Tibial nerve (tissue), 4 donors: ENCODE measurements at regions not wholly inside any gene's neighbourhood (a gene's known extent, or its start where the extent isn't known, plus 50 kb on each side); places are given as distances from the start of the nearest gene placed in this dataset.

Source experiments
- DNase-seq, 2 donors: peaks; one replicate each; pipeline ENCODE4 v3.0.0-alpha.2; 2019; ENCODE audit warnings: low spot score in 2 of 2
- H3K27ac ChIP-seq, 4 donors: fragments of 200-600 bp; sonication (generic) in 3 of 4; one replicate each; pipeline ENCODE4 v1.5.1; 2017 to 2019; ENCODE audit warnings: mild to moderate bottlenecking in 1 of 4
- H3K27me3 ChIP-seq, 2 donors: fragments of 200-600 bp; sonication (generic) in 1 of 2; one replicate each; pipeline versions ENCODE4 v1.5.1 to v1.6.0; 2017 to 2019
- H3K36me3 ChIP-seq, 3 donors: fragments of 200-600 bp; sonication (generic); one replicate each; pipeline ENCODE4 v1.5.1; 2018 to 2019
- H3K4me1 ChIP-seq, 4 donors: fragments of 200-600 bp; sonication (generic) in 3 of 4; one replicate each; pipeline ENCODE4 v1.5.1; 2017 to 2019
- H3K4me3 ChIP-seq, 4 donors: fragments of 200-600 bp; sonication (generic) in 3 of 4; one replicate each; pipeline ENCODE4 v1.5.1; 2017 to 2019; ENCODE audit warnings: mild to moderate bottlenecking in 1 of 4, moderate library complexity in 1 of 4
- H3K9me3 ChIP-seq, 4 donors: fragments of 200-600 bp; sonication (generic) in 3 of 4; one replicate each; pipeline ENCODE4 v1.5.1; 2017 to 2019
- EP300 ChIP-seq, 2 donors: sonication (generic); formaldehyde crosslinking; IDR thresholded peaks; one replicate each; pipeline ENCODE4 v1.6.1; 2017; ENCODE audit warnings: antibody characterized with exemption in 2 of 2, mild to moderate bottlenecking in 1 of 2
- POLR2A ChIP-seq, 2 donors: fragments of 450-650 bp; IDR thresholded peaks; one replicate each; pipeline ENCODE4 v1.6.1; 2017; ENCODE audit warnings: antibody characterized with exemption in 2 of 2, mild to moderate bottlenecking in 2 of 2, moderate library complexity in 2 of 2
- WGBS, 2 donors: methylation state at CpG; one replicate each; pipeline ENCODE4 v1.1.5; 2018; 5-methylcytosine and 5-hydroxymethylcytosine counted together
- TF ChIP-seq, protein P1 (sequence below), 5 experiments: fragments of 200-600 bp in 3 of 5; fragments of 450-650 bp in 2 of 5; sonication (generic) in 3 of 5; IDR thresholded peaks; one replicate each; pipeline ENCODE4 v1.5.1; 2016 to 2019; ENCODE audit warnings: antibody characterized with exemption in 5 of 5, mild to moderate bottlenecking in 3 of 5, moderate library complexity in 2 of 5

- Histone ChIP-seq H3K4me1 (peaks cover 0 to 5% (median 0%) of the 10 kb centered on the region in 4 donors), H3K9me3 (no peaks in the 10 kb centered on the region), H3K27me3 (no peaks in the 10 kb centered on the region), H3K36me3 (no peaks in the 10 kb centered on the region), H3K4me3 (no peak overlapping the region), H3K27ac (no peak overlapping the region)
- no peak for DNase-seq
- WGBS, 2 donors, result 93 to 98% methylated on average over 3 of the region's 3 CpGs
- TF ChIP-seq, protein P1, sequence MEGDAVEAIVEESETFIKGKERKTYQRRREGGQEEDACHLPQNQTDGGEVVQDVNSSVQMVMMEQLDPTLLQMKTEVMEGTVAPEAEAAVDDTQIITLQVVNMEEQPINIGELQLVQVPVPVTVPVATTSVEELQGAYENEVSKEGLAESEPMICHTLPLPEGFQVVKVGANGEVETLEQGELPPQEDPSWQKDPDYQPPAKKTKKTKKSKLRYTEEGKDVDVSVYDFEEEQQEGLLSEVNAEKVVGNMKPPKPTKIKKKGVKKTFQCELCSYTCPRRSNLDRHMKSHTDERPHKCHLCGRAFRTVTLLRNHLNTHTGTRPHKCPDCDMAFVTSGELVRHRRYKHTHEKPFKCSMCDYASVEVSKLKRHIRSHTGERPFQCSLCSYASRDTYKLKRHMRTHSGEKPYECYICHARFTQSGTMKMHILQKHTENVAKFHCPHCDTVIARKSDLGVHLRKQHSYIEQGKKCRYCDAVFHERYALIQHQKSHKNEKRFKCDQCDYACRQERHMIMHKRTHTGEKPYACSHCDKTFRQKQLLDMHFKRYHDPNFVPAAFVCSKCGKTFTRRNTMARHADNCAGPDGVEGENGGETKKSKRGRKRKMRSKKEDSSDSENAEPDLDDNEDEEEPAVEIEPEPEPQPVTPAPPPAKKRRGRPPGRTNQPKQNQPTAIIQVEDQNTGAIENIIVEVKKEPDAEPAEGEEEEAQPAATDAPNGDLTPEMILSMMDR (IDR thresholded peaks at IDR 0.05), result no peak
- TF ChIP-seq EP300 (IDR thresholded peaks at IDR 0.05), result no peak
- TF ChIP-seq POLR2A (IDR thresholded peaks at IDR 0.05), result no peak
Observed at GRCh38 chr18:27715751-27716150, 461.2 kb downstream of the CDH2 start.

GRCh38 chr18:27713738-27714095 lies 463.2 kb downstream of the CDH2 start:
- peaks cover 0 to 11% (median 4%) of the 10 kb centered on the region in 4 donors for H3K9me3 ChIP-seq
- H3K4me1 ChIP-seq, result peaks cover 0 to 5% (median 0%) of the 10 kb centered on the region in 4 donors
- no peak overlapping the region for H3K27ac ChIP-seq
- 19 to 22% methylated on average over 3 of the region's 3 CpGs for WGBS, 2 donors
- H3K4me3 ChIP-seq, result no peak overlapping the region
- TF ChIP-seq, protein P1 (IDR thresholded peaks at IDR 0.05), result no peak
- TF ChIP-seq POLR2A (IDR thresholded peaks at IDR 0.05), result no peak
- no peak for TF ChIP-seq EP300 (IDR thresholded peaks at IDR 0.05)
- H3K27me3 ChIP-seq, result no peaks in the 10 kb centered on the region
- no peak for DNase-seq
- no peaks in the 10 kb centered on the region for H3K36me3 ChIP-seq

GRCh38 chr18:27713037-27713737 lies 463.7 kb downstream of the CDH2 start:
- Histone ChIP-seq H3K27me3 (no peaks in the 10 kb centered on the region), H3K4me3 (no peak overlapping the region), H3K36me3 (no peaks in the 10 kb centered on the region), H3K4me1 (peaks cover 0 to 5% (median 0%) of the 10 kb centered on the region in 4 donors), H3K27ac (no peak overlapping the region), H3K9me3 (peaks cover 0 to 11% (median 4%) of the 10 kb centered on the region in 4 donors)
- DNase-seq, result no peak
- WGBS, 2 donors, result 49 to 58% methylated on average over 2 of the region's 2 CpGs
- TF ChIP-seq, protein P1 (IDR thresholded peaks at IDR 0.05), result no peak
- TF ChIP-seq POLR2A (IDR thresholded peaks at IDR 0.05) (no peak), EP300 (IDR thresholded peaks at IDR 0.05) (no peak)

GRCh38 chr18:27712066-27712465 lies 464.9 kb downstream of the CDH2 start:
- H3K27me3 ChIP-seq, result no peaks in the 10 kb centered on the region
- H3K4me3 ChIP-seq, result no peak overlapping the region
- H3K27ac ChIP-seq, result no peak overlapping the region
- WGBS, 2 donors, result 40 to 49% methylated on average over 2 of the region's 2 CpGs
- peaks cover 0 to 5% (median 0%) of the 10 kb centered on the region in 4 donors for H3K4me1 ChIP-seq
- TF ChIP-seq, protein P1 (IDR thresholded peaks at IDR 0.05), result no peak
- TF ChIP-seq POLR2A (IDR thresholded peaks at IDR 0.05) (no peak), EP300 (IDR thresholded peaks at IDR 0.05) (no peak)
- DNase-seq, result no peak
- H3K9me3 ChIP-seq, result peaks cover 0 to 11% (median 4%) of the 10 kb centered on the region in 4 donors
- no peaks in the 10 kb centered on the region for H3K36me3 ChIP-seq

- Histone ChIP-seq H3K4me1 (peaks cover 0 to 5% (median 0%) of the 10 kb centered on the region in 4 donors), H3K4me3 (no peak overlapping the region), H3K27me3 (no peaks in the 10 kb centered on the region), H3K27ac (no peak overlapping the region), H3K9me3 (peaks cover 0 to 11% (median 4%) of the 10 kb centered on the region in 4 donors), H3K36me3 (no peaks in the 10 kb centered on the region)
- TF ChIP-seq POLR2A (IDR thresholded peaks at IDR 0.05) (no peak), EP300 (IDR thresholded peaks at IDR 0.05) (no peak)
- TF ChIP-seq, protein P1 (IDR thresholded peaks at IDR 0.05), result no peak
- DNase-seq, result no peak
Observed at GRCh38 chr18:27711382-27711781, 465.5 kb downstream of the CDH2 start.
